Neuronal stem cell (in vitro differentiated cells): ENCODE measurements at regions not wholly inside any gene's neighbourhood (a gene's known extent, or its start where the extent isn't known, plus 50 kb on each side); places are given as distances from the start of the nearest gene placed in this dataset.
A peak's percentile ranks its signal among the peaks of the same experiment; 100 is the strongest.

Source experiments
- DNase-seq: peaks from one replicate; pipeline ENCODE4 v3.0.0-alpha.2; 2013; ENCODE audit warnings: low spot score
- H2AFZ ChIP-seq: one replicate; pipeline ENCODE4 v1.6.1; 2013; ENCODE audit warnings: mild to moderate bottlenecking, low read length, inconsistent platforms
- H2AK5ac ChIP-seq: 2 replicates; pipeline ENCODE4 v1.6.1; 2013; ENCODE audit warnings: low read depth, mild to moderate bottlenecking, inconsistent platforms, low read length, moderate library complexity, mixed read lengths
- H2BK120ac ChIP-seq: 2 replicates; pipeline ENCODE4 v1.6.1; 2013; ENCODE audit warnings: low read depth, mild to moderate bottlenecking, inconsistent platforms, low read length, moderate library complexity, mixed read lengths
- H2BK12ac ChIP-seq: one replicate; pipeline ENCODE4 v1.6.1; 2013; ENCODE audit warnings: low read length, inconsistent platforms
- H2BK15ac ChIP-seq: 2 replicates; pipeline ENCODE4 v1.6.1; 2013; ENCODE audit warnings: mild to moderate bottlenecking, low read length, inconsistent platforms, mixed read lengths
- H2BK5ac ChIP-seq: one replicate; pipeline ENCODE4 v1.6.1; 2013; ENCODE audit warnings: inconsistent platforms, mild to moderate bottlenecking, low read length, moderate library complexity
- H3K14ac ChIP-seq: one replicate; pipeline ENCODE4 v1.6.1; 2013; ENCODE audit warnings: low read length, inconsistent platforms
- H3K18ac ChIP-seq: 2 replicates; pipeline ENCODE4 v1.6.1; 2013; ENCODE audit warnings: low read length, inconsistent platforms
- H3K23ac ChIP-seq: 2 replicates; pipeline ENCODE4 v1.6.1; 2013; ENCODE audit warnings: low read depth, mild to moderate bottlenecking, mixed read lengths, low read length, inconsistent platforms; ENCODE audit not compliant: poor library complexity
- H3K27ac ChIP-seq: replicated peaks from 3 replicates; pipeline ENCODE4 v1.5.1; 2013; ENCODE audit warnings: low read length, inconsistent platforms
- H3K27me3 ChIP-seq, 3 experiments: 2 replicates each; pipeline ENCODE4 v1.6.1; 2013; ENCODE audit warnings: low read length in 3 of 3, mild to moderate bottlenecking in 2 of 3, inconsistent platforms in 1 of 3, low read depth in 1 of 3, mixed read lengths in 1 of 3, moderate library complexity in 1 of 3; ENCODE audit not compliant: control insufficient read depth in 3 of 3, insufficient read depth in 3 of 3
- H3K36me3 ChIP-seq, 2 donors: replicated peaks in 1 of 2; 2 replicates each; pipeline ENCODE4 v1.6.1; 2013; ENCODE audit warnings: low read length in 2 of 2; ENCODE audit not compliant: control insufficient read depth in 2 of 2, insufficient read depth in 2 of 2
- H3K4ac ChIP-seq: 2 replicates; pipeline ENCODE4 v1.6.1; 2013; ENCODE audit warnings: inconsistent platforms, mild to moderate bottlenecking, low read length, moderate library complexity
- H3K4me1 ChIP-seq, 2 donors: 1 replicate in 1 of 2; 2 replicates in 1 of 2; pipeline ENCODE4 v1.6.1; 2013; ENCODE audit warnings: low read length in 2 of 2, low read depth in 1 of 2; ENCODE audit not compliant: control insufficient read depth in 2 of 2, insufficient read depth in 1 of 2
- H3K4me2 ChIP-seq: one replicate; pipeline ENCODE4 v1.6.1; 2013; ENCODE audit warnings: mild to moderate bottlenecking, low read length, inconsistent platforms; ENCODE audit not compliant: insufficient read depth, poor library complexity, severe bottlenecking
- H3K4me3 ChIP-seq, 2 donors: 2 replicates each; pipeline ENCODE4 v1.5.1; 2013; ENCODE audit warnings: low read length in 2 of 2, mild to moderate bottlenecking in 2 of 2, inconsistent platforms in 1 of 2, moderate library complexity in 1 of 2
- H3K79me1 ChIP-seq: one replicate; pipeline ENCODE4 v1.6.1; 2013; ENCODE audit warnings: low read depth, mild to moderate bottlenecking, inconsistent platforms, low read length, moderate library complexity
- H3K9ac ChIP-seq: one replicate; pipeline ENCODE4 v1.6.1; 2013; ENCODE audit warnings: mild to moderate bottlenecking, low read depth, low read length, inconsistent platforms; ENCODE audit not compliant: poor library complexity
- H3K9me3 ChIP-seq, 2 donors: replicated peaks in 1 of 2; 2 replicates each; pipeline versions ENCODE3 to v1.6.1; 2013; ENCODE audit warnings: low read length in 2 of 2, mild to moderate bottlenecking in 2 of 2, inconsistent platforms in 1 of 2, low read depth in 1 of 2, mixed read lengths in 1 of 2, moderate library complexity in 1 of 2; ENCODE audit not compliant: control insufficient read depth in 2 of 2, insufficient read depth in 1 of 2
- H4K8ac ChIP-seq: one replicate; pipeline ENCODE4 v1.6.1; 2013; ENCODE audit warnings: low read depth, mild to moderate bottlenecking, inconsistent platforms, low read length, moderate library complexity
- H4K91ac ChIP-seq: one replicate; pipeline ENCODE4 v1.6.1; 2013; ENCODE audit warnings: low read length, low read depth, mild to moderate bottlenecking, inconsistent platforms; ENCODE audit not compliant: poor library complexity
- WGBS, 2 donors: extraction: QIAGEN DNeasy Blood & Tissue Kit; methylation state at CpG; one replicate each; pipeline ENCODE4 v1.1.7; 2013; ENCODE audit warnings: missing lambda C conversion rate in 2 of 2, mixed read lengths in 1 of 2; ENCODE audit not compliant: insufficient read length in 2 of 2, insufficient replicate concordance in 1 of 2; ENCODE audit errors: extremely low coverage in 2 of 2; 5-methylcytosine and 5-hydroxymethylcytosine counted together

DNA sequence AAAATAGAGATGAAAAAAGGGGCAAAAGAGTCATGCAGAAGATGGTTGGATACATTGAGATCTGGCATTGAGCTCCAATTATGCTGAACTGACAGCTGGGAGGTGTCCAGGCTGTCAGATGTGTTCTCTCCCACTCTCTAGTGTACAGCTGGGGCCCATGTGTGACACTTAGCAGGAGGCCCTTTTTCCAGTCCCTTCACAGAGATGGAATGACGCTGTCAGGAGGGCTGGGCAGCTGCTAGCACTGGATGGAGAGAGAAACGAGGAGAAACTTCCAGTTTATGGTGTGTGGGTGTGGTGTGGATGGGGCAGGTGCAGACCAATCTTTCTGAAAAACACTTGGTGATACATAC is 437.7 kb upstream of the HS6ST1 start:
- no peaks in the 10 kb centered on the region for H3K27me3 ChIP-seq
- no peak for DNase-seq
- H3K4ac ChIP-seq = no peak overlapping the region

DNA sequence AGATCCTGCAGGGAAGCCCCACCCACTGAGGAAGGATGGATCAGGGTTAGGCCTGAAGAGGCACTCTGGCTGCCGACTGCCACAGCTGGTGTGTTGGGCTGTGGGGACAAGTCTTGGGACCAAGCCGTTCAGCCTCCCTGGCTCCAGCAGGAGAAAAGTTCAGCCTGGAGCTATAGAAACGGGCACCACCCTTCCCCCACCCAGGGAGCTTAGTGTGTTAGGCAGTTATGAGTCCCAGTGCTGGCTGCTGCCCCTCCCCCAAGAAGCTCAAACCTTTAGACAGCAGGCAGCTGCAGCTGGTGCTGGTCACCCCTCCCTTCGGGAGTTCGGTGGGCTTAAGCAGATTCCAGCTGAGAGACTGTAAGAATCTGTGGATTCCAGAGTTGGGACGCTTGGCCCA is 447.1 kb upstream of the HS6ST1 start:
- Histone ChIP-seq H3K4me3 (no peak overlapping the region), H2BK15ac (no peak overlapping the region), H3K9me3 (no peaks in the 10 kb centered on the region), H3K79me1 (no peaks in the 10 kb centered on the region), H4K8ac (no peak overlapping the region), H2AFZ (peak overlapping the region; percentile 71), H3K23ac (no peak overlapping the region), H2AK5ac (no peak overlapping the region), H3K14ac (no peak overlapping the region), H3K18ac (no peak overlapping the region), H3K9ac (no peak overlapping the region), H4K91ac (no peak overlapping the region), H3K27me3 (no peaks in the 10 kb centered on the region), H3K4me2 (no peak overlapping the region), H3K4ac (no peak overlapping the region), H2BK5ac (no peak overlapping the region), H2BK120ac (no peak overlapping the region), H3K27ac (no peak overlapping the region), H2BK12ac (no peak overlapping the region), H3K36me3 (no peaks in the 10 kb centered on the region), H3K4me1 (peaks cover 0 to 5% of the 10 kb centered on the region in 2 donors)
- no CpG with 5 or more reads among the region's 6 CpGs for WGBS, 2 donors
- DNase-seq = no peak

More for the DNA sequence above, 437.7 kb upstream of the HS6ST1 start:
- H4K8ac ChIP-seq = no peak overlapping the region
- no peaks in the 10 kb centered on the region for H3K79me1 ChIP-seq
- H3K23ac ChIP-seq = no peak overlapping the region
- no peaks in the 10 kb centered on the region for H3K36me3 ChIP-seq
- H3K9me3 ChIP-seq = no peaks in the 10 kb centered on the region
- no CpG with 5 or more reads among the region's 2 CpGs for WGBS, 2 donors
- no peak overlapping the region for H2AK5ac ChIP-seq
- H2AFZ ChIP-seq = no peak overlapping the region
- H4K91ac ChIP-seq = no peak overlapping the region
- no peak overlapping the region for H3K14ac ChIP-seq
- H2BK5ac ChIP-seq = no peak overlapping the region
- no peak overlapping the region for H2BK15ac ChIP-seq
- H2BK120ac ChIP-seq = no peak overlapping the region
- H3K9ac ChIP-seq = no peak overlapping the region
- H3K4me2 ChIP-seq = no peak overlapping the region
- peaks cover 0 to 16% of the 10 kb centered on the region in 2 donors for H3K4me1 ChIP-seq
- H3K4me3 ChIP-seq = no peak overlapping the region
- no peak overlapping the region for H2BK12ac ChIP-seq
- no peak overlapping the region for H3K27ac ChIP-seq
- H3K18ac ChIP-seq = no peak overlapping the region

DNA sequence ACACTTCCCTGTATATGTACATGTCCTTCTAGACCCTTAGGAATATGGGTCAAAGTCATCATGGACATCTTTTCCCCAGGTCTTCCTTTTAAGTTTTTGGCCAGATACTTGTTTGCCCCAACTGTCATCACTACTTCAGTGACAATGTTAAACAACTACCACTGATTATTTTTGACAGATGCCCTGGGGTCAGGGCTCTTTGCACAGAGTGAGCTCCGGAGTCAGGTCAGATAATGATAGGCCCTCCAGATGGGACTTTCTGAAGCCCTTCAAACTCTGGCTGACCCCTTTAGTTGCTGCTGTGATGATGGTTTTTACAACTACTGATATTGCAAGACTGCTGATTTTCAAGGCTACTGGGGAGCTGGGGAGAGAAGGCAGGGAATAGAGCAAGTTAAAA is 449.4 kb upstream of the HS6ST1 start:
- Histone ChIP-seq H2AFZ (no peak overlapping the region), H2BK120ac (no peak overlapping the region), H2BK5ac (no peak overlapping the region), H3K4ac (no peak overlapping the region), H3K27ac (no peak overlapping the region), H2AK5ac (no peak overlapping the region), H4K8ac (no peak overlapping the region), H3K4me1 (peaks cover 0 to 5% of the 10 kb centered on the region in 2 donors), H2BK12ac (no peak overlapping the region), H3K23ac (no peak overlapping the region), H3K27me3 (peaks cover 0 to 8% (median 0%) of the 10 kb centered on the region in 3 experiments), H3K4me2 (no peak overlapping the region), H4K91ac (no peak overlapping the region), H3K9me3 (no peaks in the 10 kb centered on the region), H3K79me1 (no peaks in the 10 kb centered on the region), H3K9ac (no peak overlapping the region), H3K14ac (no peak overlapping the region), H2BK15ac (no peak overlapping the region), H3K4me3 (no peak overlapping the region), H3K36me3 (no peaks in the 10 kb centered on the region), H3K18ac (no peak overlapping the region)
- WGBS, 2 donors = no CpG with 5 or more reads among the region's 1 CpG
- no peak for DNase-seq

DNA sequence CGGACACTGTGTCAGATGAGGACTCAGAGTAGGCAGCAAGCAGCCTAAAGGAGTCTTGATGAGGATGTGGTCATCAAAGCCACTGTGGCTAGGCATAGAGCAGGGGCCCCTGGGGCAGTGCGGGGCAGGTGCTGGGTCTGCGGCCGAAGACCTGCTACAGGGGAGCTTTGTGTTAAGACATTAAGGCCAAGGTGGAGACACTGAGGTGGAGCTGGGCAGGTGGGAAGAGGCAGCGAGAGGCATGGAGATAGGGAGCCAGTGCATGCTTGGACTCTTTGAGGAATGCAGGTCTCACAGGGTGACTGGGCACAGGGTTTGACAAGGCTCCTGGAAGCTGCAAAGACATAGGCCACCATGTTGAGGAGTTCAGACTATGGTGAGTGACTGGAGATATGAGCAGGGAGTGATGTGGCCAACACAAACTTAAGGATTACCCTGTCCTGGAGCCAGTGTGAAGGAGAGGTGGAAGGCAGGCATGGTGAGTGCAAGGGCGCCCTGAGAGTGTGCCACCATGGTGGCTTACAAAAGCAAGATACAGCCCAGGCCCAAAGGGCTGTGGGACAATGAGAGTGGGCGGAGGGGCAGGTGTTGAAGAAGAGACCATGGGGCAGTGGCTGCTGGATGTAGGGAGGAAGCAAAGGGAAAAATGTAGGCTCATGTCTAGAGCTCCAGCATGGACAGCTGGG is 450.9 kb upstream of the HS6ST1 start:
- Histone ChIP-seq H2BK15ac (no peak overlapping the region), H3K4me2 (no peak overlapping the region), H2BK12ac (peak overlapping the region; percentile 42), H3K23ac (no peak overlapping the region), H4K91ac (no peak overlapping the region), H3K9me3 (no peaks in the 10 kb centered on the region), H3K4ac (no peak overlapping the region), H4K8ac (no peak overlapping the region), H3K4me3 (no peak overlapping the region), H3K9ac (no peak overlapping the region), H2BK5ac (no peak overlapping the region), H3K14ac (no peak overlapping the region), H2AK5ac (peak overlapping the region; percentile 78), H3K27me3 (peaks cover 0 to 14% (median 0%) of the 10 kb centered on the region in 3 experiments), H2BK120ac (no peak overlapping the region), H3K18ac (peak overlapping the region; percentile 53), H3K27ac (no peak overlapping the region), H2AFZ (no peak overlapping the region), H3K79me1 (no peaks in the 10 kb centered on the region), H3K4me1 (peaks cover 0 to 5% of the 10 kb centered on the region in 2 donors), H3K36me3 (no peaks in the 10 kb centered on the region)
- no CpG with 5 or more reads among the region's 7 CpGs for WGBS, 2 donors
- no peak for DNase-seq
